Trophoblast cell (in vitro differentiated cells and primary cell): ENCODE measurements at regions not wholly inside any gene's neighbourhood (a gene's known extent, or its start where the extent isn't known, plus 50 kb on each side); places are given as distances from the start of the nearest gene placed in this dataset.

ENCODE experiments used
- DNase-seq, 2 donors: peaks; one replicate each; pipeline ENCODE4 v3.0.0-alpha.2; 2016
- H2AFZ ChIP-seq: 2 replicates; pipeline ENCODE4 v1.6.1; 2013; ENCODE audit warnings: low read length, moderate library complexity, mild to moderate bottlenecking; ENCODE audit not compliant: insufficient read depth, poor library complexity
- H2AK5ac ChIP-seq: 2 replicates; pipeline ENCODE4 v1.6.1; 2013; ENCODE audit warnings: mild to moderate bottlenecking, low read length
- H2BK120ac ChIP-seq: 2 replicates; pipeline ENCODE4 v1.6.1; 2013; ENCODE audit warnings: low read length, mild to moderate bottlenecking, moderate library complexity; ENCODE audit not compliant: insufficient read depth, poor library complexity
- H2BK12ac ChIP-seq: 2 replicates; pipeline ENCODE4 v1.6.1; 2013; ENCODE audit warnings: mild to moderate bottlenecking, low read length, moderate library complexity
- H2BK5ac ChIP-seq: 2 replicates; pipeline ENCODE4 v1.6.1; 2013; ENCODE audit warnings: low read length, low read depth, moderate library complexity, mild to moderate bottlenecking; ENCODE audit not compliant: poor library complexity
- H3K14ac ChIP-seq: 2 replicates; pipeline ENCODE4 v1.6.1; 2013; ENCODE audit warnings: mild to moderate bottlenecking, low read length
- H3K18ac ChIP-seq: 2 replicates; pipeline ENCODE4 v1.6.1; 2013; ENCODE audit warnings: mild to moderate bottlenecking, low read length
- H3K23ac ChIP-seq: 2 replicates; pipeline ENCODE4 v1.6.1; 2013; ENCODE audit warnings: low read length
- H3K27ac ChIP-seq: 2 replicates; pipeline ENCODE4 v1.5.1; 2013; ENCODE audit warnings: low read depth, mild to moderate bottlenecking, inconsistent platforms, low read length, moderate library complexity
- H3K27me3 ChIP-seq: 2 replicates; pipeline ENCODE4 v1.6.1; 2013; ENCODE audit warnings: inconsistent platforms, mild to moderate bottlenecking, low read length, moderate library complexity; ENCODE audit not compliant: insufficient read depth
- H3K36me3 ChIP-seq, 2 experiments: 1 replicate in 1 of 2; 2 replicates in 1 of 2; pipeline ENCODE4 v1.6.1; 2013; ENCODE audit warnings: low read length in 2 of 2, mild to moderate bottlenecking in 2 of 2, moderate library complexity in 1 of 2; ENCODE audit not compliant: insufficient read depth in 2 of 2, control insufficient read depth in 1 of 2
- H3K4ac ChIP-seq: 2 replicates; pipeline ENCODE4 v1.6.1; 2013; ENCODE audit warnings: low read depth, mild to moderate bottlenecking, low read length, moderate library complexity
- H3K4me1 ChIP-seq, 2 experiments: 1 replicate in 1 of 2; 2 replicates in 1 of 2; pipeline ENCODE4 v1.6.1; 2013; ENCODE audit warnings: low read length in 2 of 2, mild to moderate bottlenecking in 2 of 2, moderate library complexity in 1 of 2; ENCODE audit not compliant: insufficient read depth in 2 of 2, control insufficient read depth in 1 of 2
- H3K4me2 ChIP-seq: 2 replicates; pipeline ENCODE4 v1.6.1; 2013; ENCODE audit warnings: inconsistent platforms, mild to moderate bottlenecking, low read length, moderate library complexity
- H3K4me3 ChIP-seq: 2 replicates; pipeline ENCODE4 v1.5.1; 2013; ENCODE audit warnings: mild to moderate bottlenecking, low read depth, low read length, inconsistent platforms
- H3K79me1 ChIP-seq: one replicate; pipeline ENCODE4 v1.6.1; 2013; ENCODE audit warnings: low read length
- H3K79me2 ChIP-seq: 2 replicates; pipeline ENCODE4 v1.6.1; 2013; ENCODE audit warnings: low read length, mild to moderate bottlenecking; ENCODE audit not compliant: control insufficient read depth, insufficient read depth, poor library complexity
- H3K9ac ChIP-seq: 2 replicates; pipeline ENCODE4 v1.6.1; 2013; ENCODE audit warnings: mild to moderate bottlenecking, low read length
- H3K9me3 ChIP-seq: 2 replicates; pipeline ENCODE4 v1.6.1; 2013; ENCODE audit warnings: low read depth, mild to moderate bottlenecking, control low read depth, inconsistent platforms, low read length; ENCODE audit not compliant: insufficient read depth
- H4K12ac ChIP-seq: 2 replicates; pipeline ENCODE4 v1.6.1; 2013; ENCODE audit warnings: low read depth, mild to moderate bottlenecking, low read length, moderate library complexity
- H4K8ac ChIP-seq: 2 replicates; pipeline ENCODE4 v1.6.1; 2013; ENCODE audit warnings: low read depth, mild to moderate bottlenecking, low read length, moderate library complexity
- H4K91ac ChIP-seq: one replicate; pipeline ENCODE4 v1.6.1; 2013; ENCODE audit warnings: low read depth, mild to moderate bottlenecking, low read length, moderate library complexity
- WGBS: extraction: QIAGEN DNeasy Blood & Tissue Kit; methylation state at CpG from one replicate; pipeline ENCODE4 v1.1.7; 2013; ENCODE audit warnings: missing lambda C conversion rate; ENCODE audit not compliant: insufficient read length, insufficient coverage; ENCODE audit errors: extremely low coverage; 5-methylcytosine and 5-hydroxymethylcytosine counted together

DNA sequence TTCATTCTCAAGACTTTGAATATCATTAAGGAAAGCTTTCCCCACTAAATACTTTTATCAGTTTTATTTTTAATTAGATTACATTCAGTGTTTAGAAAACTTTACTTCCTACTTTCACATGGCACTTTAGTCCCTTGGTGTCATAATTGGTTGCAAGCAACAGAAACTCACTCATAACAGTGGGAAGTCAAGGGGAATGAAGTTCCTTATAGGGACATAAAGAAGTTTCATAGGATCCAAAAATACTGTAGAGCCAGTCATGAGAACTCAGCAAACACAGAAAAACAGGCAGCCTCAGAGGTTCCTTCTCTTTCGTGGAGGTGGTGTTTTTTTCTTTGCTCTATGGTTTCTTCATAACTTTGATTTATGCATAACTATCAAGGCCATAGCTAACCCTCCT, 809.0 kb downstream of the BCL11A start:
- Histone ChIP-seq H3K36me3 (no peaks in the 10 kb centered on the region), H3K4ac (no peak overlapping the region), H2BK120ac (no peak overlapping the region), H4K12ac (no peak overlapping the region), H2AK5ac (no peak overlapping the region), H3K18ac (no peak overlapping the region), H3K4me3 (no peak overlapping the region), H4K91ac (no peak overlapping the region), H3K9me3 (no peaks in the 10 kb centered on the region), H3K79me1 (no peaks in the 10 kb centered on the region), H3K4me2 (no peak overlapping the region), H3K23ac (no peak overlapping the region), H3K14ac (no peak overlapping the region), H3K4me1 (no peaks in the 10 kb centered on the region), H3K27me3 (no peaks in the 10 kb centered on the region), H2BK5ac (no peak overlapping the region), H2BK12ac (no peak overlapping the region), H3K9ac (no peak overlapping the region), H3K79me2 (no peaks in the 10 kb centered on the region), H2AFZ (no peak overlapping the region), H4K8ac (no peak overlapping the region), H3K27ac (no peak overlapping the region)
- no peak for DNase-seq
- no CpG with 5 or more reads among the region's 1 CpG for WGBS

DNA sequence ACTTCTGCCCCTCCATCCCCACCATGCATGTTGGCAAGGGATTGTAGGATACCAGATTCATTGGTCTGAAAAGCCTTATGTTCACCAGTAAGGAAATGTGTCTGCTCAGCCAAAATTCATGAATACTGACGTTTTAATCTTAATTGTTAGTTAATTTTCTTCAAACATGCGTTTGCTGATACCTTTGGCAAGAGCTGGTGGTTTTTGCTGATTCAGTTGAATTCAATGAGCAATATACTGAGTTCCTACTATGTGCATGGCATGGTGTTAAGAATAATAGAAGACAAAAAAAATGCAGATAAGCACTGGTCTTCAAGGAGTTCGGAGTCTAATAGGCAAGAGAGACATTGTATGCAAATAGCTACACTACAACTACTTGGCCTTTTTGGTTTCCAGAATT, 811.6 kb downstream of the BCL11A start:
- Histone ChIP-seq H3K9me3 (no peaks in the 10 kb centered on the region), H3K27ac (no peak overlapping the region), H2AK5ac (no peak overlapping the region), H3K27me3 (no peaks in the 10 kb centered on the region), H2BK120ac (no peak overlapping the region), H3K23ac (no peak overlapping the region), H3K14ac (no peak overlapping the region), H3K36me3 (no peaks in the 10 kb centered on the region), H3K9ac (no peak overlapping the region), H3K79me1 (no peaks in the 10 kb centered on the region), H3K18ac (no peak overlapping the region), H4K8ac (no peak overlapping the region), H2AFZ (no peak overlapping the region), H3K79me2 (no peaks in the 10 kb centered on the region), H3K4me3 (no peak overlapping the region), H2BK12ac (no peak overlapping the region), H4K12ac (no peak overlapping the region), H3K4me2 (no peak overlapping the region), H3K4ac (no peak overlapping the region), H4K91ac (no peak overlapping the region), H3K4me1 (no peaks in the 10 kb centered on the region), H2BK5ac (no peak overlapping the region)
- DNase-seq = no peak
- WGBS = no CpG with 5 or more reads among the region's 3 CpGs

DNA sequence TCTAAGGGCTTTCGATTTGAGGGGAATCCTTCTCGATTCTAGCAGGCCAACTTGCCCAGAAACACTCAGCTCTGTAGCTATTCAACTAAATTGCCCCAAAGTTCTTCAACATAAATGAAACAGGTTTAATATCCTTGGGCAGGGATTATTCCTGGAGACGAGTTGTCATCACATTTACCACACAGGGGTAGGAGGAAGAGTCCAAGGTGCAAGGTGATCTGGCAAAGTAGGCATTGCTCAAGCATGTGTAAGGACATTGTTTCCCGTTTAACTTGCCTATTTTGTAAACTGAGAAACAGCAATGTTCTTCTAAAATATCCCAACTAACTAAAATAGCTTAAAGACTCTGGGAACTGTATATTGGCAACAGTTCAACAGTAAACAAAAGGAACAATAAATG, 814.3 kb downstream of the BCL11A start:
- Histone ChIP-seq H4K12ac (no peak overlapping the region), H2BK12ac (no peak overlapping the region), H3K14ac (no peak overlapping the region), H3K4me2 (no peak overlapping the region), H4K8ac (no peak overlapping the region), H3K27ac (no peak overlapping the region), H3K18ac (no peak overlapping the region), H3K9ac (no peak overlapping the region), H3K27me3 (no peaks in the 10 kb centered on the region), H2BK120ac (no peak overlapping the region), H3K9me3 (no peaks in the 10 kb centered on the region), H3K4me3 (no peak overlapping the region), H3K23ac (no peak overlapping the region), H3K79me1 (no peaks in the 10 kb centered on the region), H4K91ac (no peak overlapping the region), H3K4me1 (no peaks in the 10 kb centered on the region), H3K36me3 (no peaks in the 10 kb centered on the region), H2AFZ (no peak overlapping the region), H3K79me2 (no peaks in the 10 kb centered on the region), H2BK5ac (no peak overlapping the region), H2AK5ac (no peak overlapping the region), H3K4ac (no peak overlapping the region)
- no CpG with 5 or more reads among the region's 4 CpGs for WGBS
- DNase-seq = no peak

DNA sequence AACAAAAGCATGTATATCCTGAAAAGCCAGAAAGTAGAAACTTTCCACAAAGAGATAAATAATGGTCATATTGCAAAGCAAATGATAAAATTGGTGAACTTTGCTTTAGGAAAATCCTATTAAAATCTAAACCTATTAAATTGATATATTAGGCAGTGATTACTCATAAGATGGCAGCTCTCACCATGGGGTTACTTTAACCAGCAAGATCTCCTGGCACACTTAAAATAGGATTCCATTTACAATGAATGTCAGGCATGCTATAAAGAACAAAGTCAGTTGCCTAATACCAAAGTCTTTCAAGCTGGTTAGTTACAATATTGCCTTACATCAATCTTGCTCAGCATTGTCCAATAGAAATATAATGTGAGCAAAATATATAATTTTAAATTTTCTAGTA, 816.2 kb downstream of the BCL11A start:
- Histone ChIP-seq H2AFZ (no peak overlapping the region), H3K23ac (no peak overlapping the region), H3K27me3 (no peaks in the 10 kb centered on the region), H3K4me1 (peaks cover 0 to 2% of the 10 kb centered on the region in 2 experiments), H4K91ac (no peak overlapping the region), H3K4me3 (no peak overlapping the region), H2BK12ac (no peak overlapping the region), H3K79me2 (no peaks in the 10 kb centered on the region), H3K79me1 (no peaks in the 10 kb centered on the region), H2BK5ac (no peak overlapping the region), H3K4me2 (no peak overlapping the region), H3K27ac (no peak overlapping the region), H3K18ac (no peak overlapping the region), H3K9me3 (peaks cover 4% of the 10 kb centered on the region), H2BK120ac (no peak overlapping the region), H3K4ac (no peak overlapping the region), H3K36me3 (no peaks in the 10 kb centered on the region), H4K12ac (no peak overlapping the region), H3K14ac (no peak overlapping the region), H2AK5ac (no peak overlapping the region), H3K9ac (no peak overlapping the region), H4K8ac (no peak overlapping the region)
- DNase-seq = no peak

DNA sequence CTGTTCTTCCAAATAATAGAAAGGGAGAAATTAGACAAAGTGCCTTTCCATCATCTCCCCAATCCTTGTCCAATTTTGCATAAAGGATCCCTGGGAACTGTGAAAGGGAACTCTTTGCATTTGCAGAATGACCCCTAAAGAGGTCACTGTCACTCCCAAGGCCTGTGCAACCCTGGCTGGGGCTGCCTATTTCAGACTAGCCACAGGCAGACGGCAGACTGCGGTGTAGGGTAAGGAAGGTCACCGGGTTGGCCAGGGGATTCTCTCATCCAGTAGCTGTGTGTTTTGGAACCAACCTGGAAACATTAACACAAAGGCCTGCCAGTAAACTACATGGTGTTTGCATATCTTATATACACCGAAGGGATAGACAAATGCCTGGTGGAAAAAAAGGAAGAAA, 818.7 kb downstream of the BCL11A start:
- H3K27ac ChIP-seq = no peak overlapping the region
- peaks cover 4% of the 10 kb centered on the region for H3K9me3 ChIP-seq
- no peak overlapping the region for H3K9ac ChIP-seq
- H3K4me3 ChIP-seq = no peak overlapping the region
- no peak overlapping the region for H2BK5ac ChIP-seq
- H2BK120ac ChIP-seq = no peak overlapping the region
- no peak overlapping the region for H3K23ac ChIP-seq
- no peak overlapping the region for H4K91ac ChIP-seq
- H2AFZ ChIP-seq = no peak overlapping the region
- no peak overlapping the region for H3K4ac ChIP-seq
- no peaks in the 10 kb centered on the region for H3K79me2 ChIP-seq
- no peak overlapping the region for H4K8ac ChIP-seq
- H3K14ac ChIP-seq = no peak overlapping the region
- H2AK5ac ChIP-seq = no peak overlapping the region
- H3K36me3 ChIP-seq = no peaks in the 10 kb centered on the region
- H3K27me3 ChIP-seq = no peaks in the 10 kb centered on the region
- no peaks in the 10 kb centered on the region for H3K79me1 ChIP-seq
- H3K18ac ChIP-seq = no peak overlapping the region
- H4K12ac ChIP-seq = no peak overlapping the region
- DNase-seq = no peak
- H2BK12ac ChIP-seq = no peak overlapping the region
- WGBS = no CpG with 5 or more reads among the region's 4 CpGs
- H3K4me1 ChIP-seq = peaks cover 0 to 2% of the 10 kb centered on the region in 2 experiments
- no peak overlapping the region for H3K4me2 ChIP-seq
